GM23248 (cell line): ENCODE measurements at regions not wholly inside any gene's neighbourhood (a gene's known extent, or its start where the extent isn't known, plus 50 kb on each side); places are given as distances from the start of the nearest gene placed in this dataset.

Experiments used
- EZH2 ChIP-seq: fragments of 200-600 bp; sonication (generic); IDR thresholded peaks from 2 replicates; pipeline ENCODE4 v1.6.1; 2018; ENCODE audit warnings: antibody characterized with exemption, mild to moderate bottlenecking; ENCODE audit not compliant: insufficient read depth, poor library complexity, severe bottlenecking
- EZH2phosphoT487 ChIP-seq: fragments of 200-600 bp; sonication (generic); IDR thresholded peaks from 2 replicates; pipeline ENCODE4 v1.6.1; 2018; ENCODE audit warnings: antibody characterized with exemption, moderate library complexity, mild to moderate bottlenecking, low read depth; ENCODE audit not compliant: insufficient read depth

DNA sequence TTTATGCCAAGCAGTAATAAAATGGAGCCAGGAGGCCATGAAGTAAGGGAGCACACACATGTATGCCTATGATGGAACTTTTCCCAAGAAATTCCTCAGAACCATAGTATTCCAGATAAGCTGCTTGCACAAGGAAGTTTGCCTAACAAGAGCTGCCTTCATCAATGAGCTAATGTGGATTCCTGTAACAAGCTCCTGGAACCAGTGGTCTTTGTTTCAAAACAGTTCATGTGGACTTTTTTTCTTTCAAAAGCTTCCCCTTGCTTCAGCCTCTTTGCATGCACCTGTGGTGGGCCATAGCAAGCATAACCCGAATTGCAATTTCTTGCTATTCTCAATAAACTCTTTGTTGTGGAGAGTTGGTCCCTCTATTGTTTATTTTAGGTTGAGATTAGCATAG is 359.6 kb downstream of the UTRN start:
- no peak for TF ChIP-seq EZH2phosphoT487
- TF ChIP-seq EZH2 = no peak
